Ascending aorta (tissue), 2 donors: ENCODE measurements at regions not wholly inside any gene's neighbourhood (a gene's known extent, or its start where the extent isn't known, plus 50 kb on each side); places are given as distances from the start of the nearest gene placed in this dataset.

ENCODE experiments used
- DNase-seq, 2 donors: peaks; one replicate each; pipeline ENCODE4 v3.0.0-alpha.2; 2019; ENCODE audit warnings: low spot score in 2 of 2
- H3K27ac ChIP-seq, 2 donors: fragments of 200-600 bp; sonication (generic); one replicate each; pipeline ENCODE4 v1.5.1; 2016 to 2017; ENCODE audit warnings: mild to moderate bottlenecking in 1 of 2
- H3K27me3 ChIP-seq: fragments of 200-600 bp; sonication (generic); one replicate; pipeline ENCODE4 v1.5.1; 2017
- H3K36me3 ChIP-seq, 2 donors: fragments of 200-600 bp; sonication (generic); one replicate each; pipeline ENCODE4 v1.5.1; 2016
- H3K4me1 ChIP-seq, 2 donors: fragments of 200-600 bp; sonication (generic); one replicate each; pipeline ENCODE4 v1.5.1; 2016 to 2017; ENCODE audit warnings: mild to moderate bottlenecking in 1 of 2
- H3K4me3 ChIP-seq, 2 donors: fragments of 200-600 bp; sonication (generic); one replicate each; pipeline ENCODE4 v1.5.1; 2016 to 2017; ENCODE audit warnings: mild to moderate bottlenecking in 1 of 2
- H3K9me3 ChIP-seq, 2 donors: fragments of 200-600 bp; sonication (generic); one replicate each; pipeline ENCODE4 v1.5.1; 2016
- intact Hi-C: fragments of 100-400 bp; cut with DNase I; formaldehyde crosslinking; loops from one replicate; pipeline ENCODE4 v1.15.1; 2023
- TF ChIP-seq, protein P1 (sequence below), 3 experiments: fragments of 200-600 bp in 2 of 3; fragments of 450-650 bp in 1 of 3; sonication (generic) in 2 of 3; IDR thresholded peaks; one replicate each; pipeline ENCODE4 v1.5.1; 2016 to 2019; ENCODE audit warnings: antibody characterized with exemption in 3 of 3, mild to moderate bottlenecking in 1 of 3, moderate library complexity in 1 of 3

- Histone ChIP-seq H3K4me1 (peaks cover 0 to 15% of the 10 kb centered on the region in 2 donors), H3K27me3 (no peaks in the 10 kb centered on the region), H3K27ac (no peak overlapping the region), H3K9me3 (no peaks in the 10 kb centered on the region), H3K36me3 (no peaks in the 10 kb centered on the region), H3K4me3 (no peak overlapping the region)
- intact Hi-C loops: no loop called here
- no peak for DNase-seq
- TF ChIP-seq, protein P1, sequence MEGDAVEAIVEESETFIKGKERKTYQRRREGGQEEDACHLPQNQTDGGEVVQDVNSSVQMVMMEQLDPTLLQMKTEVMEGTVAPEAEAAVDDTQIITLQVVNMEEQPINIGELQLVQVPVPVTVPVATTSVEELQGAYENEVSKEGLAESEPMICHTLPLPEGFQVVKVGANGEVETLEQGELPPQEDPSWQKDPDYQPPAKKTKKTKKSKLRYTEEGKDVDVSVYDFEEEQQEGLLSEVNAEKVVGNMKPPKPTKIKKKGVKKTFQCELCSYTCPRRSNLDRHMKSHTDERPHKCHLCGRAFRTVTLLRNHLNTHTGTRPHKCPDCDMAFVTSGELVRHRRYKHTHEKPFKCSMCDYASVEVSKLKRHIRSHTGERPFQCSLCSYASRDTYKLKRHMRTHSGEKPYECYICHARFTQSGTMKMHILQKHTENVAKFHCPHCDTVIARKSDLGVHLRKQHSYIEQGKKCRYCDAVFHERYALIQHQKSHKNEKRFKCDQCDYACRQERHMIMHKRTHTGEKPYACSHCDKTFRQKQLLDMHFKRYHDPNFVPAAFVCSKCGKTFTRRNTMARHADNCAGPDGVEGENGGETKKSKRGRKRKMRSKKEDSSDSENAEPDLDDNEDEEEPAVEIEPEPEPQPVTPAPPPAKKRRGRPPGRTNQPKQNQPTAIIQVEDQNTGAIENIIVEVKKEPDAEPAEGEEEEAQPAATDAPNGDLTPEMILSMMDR (IDR thresholded peaks at IDR 0.05): no peak
These were observed 74.8 kb upstream of the SLC39A10 start for GRCh38 chr2:195582188-195582587.

GRCh38 chr2:195579776-195580555 lies 77.1 kb upstream of the SLC39A10 start:
- intact Hi-C loops: loop anchor here (5.0 kb wide), 2 partner anchors 48 to 487 kb away; partner anchors contain the start of gene DNAH7
- H3K4me3 ChIP-seq: no peak overlapping the region
- H3K4me1 ChIP-seq: peaks cover 0 to 15% of the 10 kb centered on the region in 2 donors
- no peaks in the 10 kb centered on the region for H3K27me3 ChIP-seq
- no peaks in the 10 kb centered on the region for H3K36me3 ChIP-seq
- no peak for DNase-seq
- no peaks in the 10 kb centered on the region for H3K9me3 ChIP-seq
- H3K27ac ChIP-seq: peak overlapping the region; percentile 19 to 49
- TF ChIP-seq, protein P1 (IDR thresholded peaks at IDR 0.05): no peak

GRCh38 chr2:195575879-195576401 lies 81.1 kb upstream of the SLC39A10 start:
- intact Hi-C loops: loop anchor here (2.0 to 5.0 kb wide), 3 partner anchors 44 to 491 kb away; partner anchors contain the start of genes DNAH7 and SLC39A10
- Histone ChIP-seq H3K36me3 (no peaks in the 10 kb centered on the region), H3K4me1 (peaks cover 0 to 15% of the 10 kb centered on the region in 2 donors), H3K27me3 (no peaks in the 10 kb centered on the region), H3K27ac (no peak overlapping the region), H3K9me3 (no peaks in the 10 kb centered on the region), H3K4me3 (no peak overlapping the region)
- TF ChIP-seq, protein P1 (IDR thresholded peaks at IDR 0.05): no peak
- DNase-seq: no peak

- no peak for DNase-seq
- intact Hi-C loops: loop anchor here (5.0 kb wide), 2 partner anchors 43 to 492 kb away; partner anchors contain the start of gene DNAH7
- no peaks in the 10 kb centered on the region for H3K36me3 ChIP-seq
- no peaks in the 10 kb centered on the region for H3K27me3 ChIP-seq
- H3K4me1 ChIP-seq: peaks cover 0 to 10% of the 10 kb centered on the region in 2 donors
- no peaks in the 10 kb centered on the region for H3K9me3 ChIP-seq
- H3K4me3 ChIP-seq: no peak overlapping the region
- no peak overlapping the region for H3K27ac ChIP-seq
- TF ChIP-seq, protein P1 (IDR thresholded peaks at IDR 0.05): no peak
These were observed 82.0 kb upstream of the SLC39A10 start for GRCh38 chr2:195575016-195575415.

DNA sequence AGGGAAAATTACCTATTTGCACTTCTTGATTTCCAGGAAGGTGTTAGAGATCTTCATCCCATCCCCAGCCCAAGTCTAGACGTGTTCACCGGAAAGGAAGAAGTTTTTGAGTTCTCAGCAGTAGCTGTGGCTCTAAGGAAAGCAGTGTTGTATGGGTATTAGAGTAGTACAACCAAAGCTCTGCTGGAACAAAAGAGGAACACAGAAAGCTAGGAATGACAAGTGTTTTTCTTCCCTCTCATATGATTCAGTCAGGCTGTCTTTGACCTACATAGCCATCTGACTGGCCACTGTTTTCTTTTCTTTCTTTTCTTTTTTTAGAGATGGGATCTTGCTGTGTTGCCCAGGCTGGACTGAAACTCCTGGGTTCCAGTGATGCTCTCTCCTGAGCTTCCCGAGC lies 82.7 kb upstream of the SLC39A10 start:
- Histone ChIP-seq H3K4me1 (peaks cover 0 to 2% of the 10 kb centered on the region in 2 donors), H3K27me3 (no peaks in the 10 kb centered on the region), H3K9me3 (no peaks in the 10 kb centered on the region), H3K36me3 (no peaks in the 10 kb centered on the region), H3K4me3 (no peak overlapping the region), H3K27ac (no peak overlapping the region)
- intact Hi-C loops: no loop called here
- TF ChIP-seq, protein P1 (IDR thresholded peaks at IDR 0.05): no peak
- no peak for DNase-seq
